ENCODE measurements at regions not wholly inside any gene's neighbourhood (a gene's known extent, or its start where the extent isn't known, plus 50 kb on each side); places are given as distances from the start of the nearest gene placed in this dataset.

DNA sequence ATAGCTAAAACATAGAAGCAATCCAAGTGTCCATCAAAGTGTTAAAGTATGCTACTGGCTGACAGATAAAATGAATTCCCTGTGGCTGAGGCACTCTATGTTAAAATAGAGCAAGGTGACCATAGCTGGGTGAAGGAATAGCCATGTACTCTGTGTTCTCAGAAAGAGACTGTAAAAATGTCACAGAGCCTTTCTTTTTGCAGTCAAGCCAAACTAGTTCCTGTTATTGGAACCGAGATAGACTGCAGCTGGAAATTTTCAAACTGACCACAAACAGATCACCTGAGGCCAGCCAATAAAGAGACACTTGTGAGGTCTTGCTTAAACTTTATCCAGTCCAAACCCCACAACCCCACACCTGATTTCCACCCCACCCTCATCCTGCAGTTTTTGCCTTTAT is 422.8 kb upstream of the NAALADL2 start:
- TF ChIP-seq POLR2A (IDR thresholded peaks at IDR 0.05) = no peak
- TF ChIP-seq, protein P1, sequence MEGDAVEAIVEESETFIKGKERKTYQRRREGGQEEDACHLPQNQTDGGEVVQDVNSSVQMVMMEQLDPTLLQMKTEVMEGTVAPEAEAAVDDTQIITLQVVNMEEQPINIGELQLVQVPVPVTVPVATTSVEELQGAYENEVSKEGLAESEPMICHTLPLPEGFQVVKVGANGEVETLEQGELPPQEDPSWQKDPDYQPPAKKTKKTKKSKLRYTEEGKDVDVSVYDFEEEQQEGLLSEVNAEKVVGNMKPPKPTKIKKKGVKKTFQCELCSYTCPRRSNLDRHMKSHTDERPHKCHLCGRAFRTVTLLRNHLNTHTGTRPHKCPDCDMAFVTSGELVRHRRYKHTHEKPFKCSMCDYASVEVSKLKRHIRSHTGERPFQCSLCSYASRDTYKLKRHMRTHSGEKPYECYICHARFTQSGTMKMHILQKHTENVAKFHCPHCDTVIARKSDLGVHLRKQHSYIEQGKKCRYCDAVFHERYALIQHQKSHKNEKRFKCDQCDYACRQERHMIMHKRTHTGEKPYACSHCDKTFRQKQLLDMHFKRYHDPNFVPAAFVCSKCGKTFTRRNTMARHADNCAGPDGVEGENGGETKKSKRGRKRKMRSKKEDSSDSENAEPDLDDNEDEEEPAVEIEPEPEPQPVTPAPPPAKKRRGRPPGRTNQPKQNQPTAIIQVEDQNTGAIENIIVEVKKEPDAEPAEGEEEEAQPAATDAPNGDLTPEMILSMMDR (IDR thresholded peaks at IDR 0.05) = no peak

Measured in vagina (tissue), 2 donors.